Fibroblast of skin of back (primary cell): ENCODE measurements at regions not wholly inside any gene's neighbourhood (a gene's known extent, or its start where the extent isn't known, plus 50 kb on each side); places are given as distances from the start of the nearest gene placed in this dataset.
"Not testable (repeated sequence)": the region's sequence is repeated elsewhere in the genome, so short reads cannot be mapped to it uniquely, and the experiment has no call there.

ENCODE experiments used
- DNase-seq: peaks from one replicate; pipeline ENCODE4 v3.0.0-alpha.2; 2013

DNA sequence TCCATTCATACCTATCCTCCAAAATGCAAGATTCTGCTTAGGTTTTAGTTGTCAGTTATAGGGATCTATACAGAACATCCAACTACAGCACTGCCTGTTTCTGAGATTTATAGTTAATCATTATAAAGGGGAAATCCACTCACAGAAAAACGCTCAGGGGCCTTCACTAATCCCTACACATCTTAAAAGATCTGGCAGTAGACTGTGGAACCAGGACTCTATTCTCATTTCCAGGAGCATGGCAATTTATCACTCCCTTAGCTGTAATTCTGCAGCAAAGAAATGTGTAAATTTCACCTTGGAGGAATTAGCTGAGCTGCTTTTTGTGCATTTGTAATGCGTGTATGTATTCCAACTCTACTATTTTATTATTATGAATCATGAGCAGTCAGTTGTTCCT lies 1128.1 kb upstream of the PRR20A start:
- no peak for DNase-seq

DNA sequence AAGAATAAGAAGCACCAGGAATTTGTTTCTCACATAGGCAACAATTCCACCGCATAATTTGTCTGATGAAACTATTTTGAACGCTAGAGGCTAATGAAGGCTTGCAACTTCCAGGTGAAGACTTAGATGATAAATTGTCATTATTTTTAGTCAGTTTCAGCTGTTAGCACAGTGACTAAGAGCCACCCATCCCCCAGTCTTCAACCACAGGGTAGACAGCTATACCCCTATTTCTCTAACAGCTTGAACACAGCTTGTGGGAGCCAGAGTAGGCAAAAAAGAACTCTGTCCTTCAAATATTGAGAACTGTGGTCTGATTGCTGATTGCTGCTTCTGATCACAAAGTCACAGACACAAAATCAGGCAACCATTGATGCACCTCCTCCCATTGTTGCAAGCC lies 1124.8 kb upstream of the PRR20A start:
- DNase-seq = no peak

DNA sequence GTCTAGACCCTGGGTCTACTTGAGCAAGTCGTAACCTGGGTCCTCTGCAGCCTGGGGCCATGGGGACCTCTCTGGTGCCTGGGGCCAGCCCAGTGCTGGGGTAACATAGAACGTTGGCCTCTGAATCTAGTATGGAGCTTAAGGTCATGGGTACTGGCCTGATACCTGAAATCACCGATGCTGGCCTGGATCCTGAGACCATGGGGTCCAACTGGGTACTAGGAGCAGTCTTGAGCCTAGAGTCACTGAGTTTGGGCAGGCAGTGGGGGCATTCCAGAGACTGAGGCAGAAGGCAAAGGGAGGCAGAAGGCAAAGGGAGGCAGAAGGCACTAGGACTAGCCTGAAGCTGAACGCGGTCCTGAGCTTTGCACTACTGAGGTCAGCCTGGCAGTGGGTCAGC lies 1121.1 kb upstream of the PRR20A start:
- DNase-seq = no peak

DNA sequence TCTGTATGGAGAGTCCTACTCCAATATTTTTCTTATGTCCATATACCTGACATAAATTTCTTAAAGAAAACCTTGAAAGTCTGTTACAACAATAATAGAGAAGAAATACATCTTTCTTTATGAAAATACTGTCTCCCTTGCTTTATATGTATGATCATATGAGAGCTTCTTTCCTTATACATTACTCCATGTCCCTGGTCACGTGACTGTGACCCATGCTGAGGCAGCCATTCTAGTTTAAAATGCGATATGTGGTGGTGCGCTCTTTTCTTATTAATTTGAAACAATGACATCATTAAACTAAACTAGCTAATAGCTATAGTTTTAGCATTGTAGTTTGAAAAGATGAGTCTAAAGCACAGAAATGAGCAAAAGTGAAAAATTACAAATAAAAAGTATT lies 1120.3 kb upstream of the PRR20A start:
- no peak for DNase-seq

DNA sequence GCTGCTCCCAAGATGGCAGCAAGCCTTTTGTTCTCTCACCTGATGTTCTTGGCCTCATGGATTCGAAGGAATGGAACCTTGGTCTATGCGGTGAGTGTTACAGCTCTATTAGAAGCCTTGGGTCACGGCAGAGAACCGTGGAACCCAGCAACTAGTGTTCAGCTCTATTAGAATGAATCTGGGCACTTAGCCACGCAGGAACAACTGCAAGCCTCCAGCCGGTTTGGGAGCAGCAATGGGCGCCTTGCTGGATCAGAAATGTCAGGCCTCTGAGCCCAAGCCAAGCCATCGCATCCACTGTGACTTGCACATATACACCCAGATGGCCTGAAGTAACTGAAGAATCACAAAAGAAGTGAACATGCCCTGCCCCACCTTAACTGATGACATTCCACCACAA lies 1100.7 kb upstream of the PRR20A start:
- DNase-seq = no peak

DNA sequence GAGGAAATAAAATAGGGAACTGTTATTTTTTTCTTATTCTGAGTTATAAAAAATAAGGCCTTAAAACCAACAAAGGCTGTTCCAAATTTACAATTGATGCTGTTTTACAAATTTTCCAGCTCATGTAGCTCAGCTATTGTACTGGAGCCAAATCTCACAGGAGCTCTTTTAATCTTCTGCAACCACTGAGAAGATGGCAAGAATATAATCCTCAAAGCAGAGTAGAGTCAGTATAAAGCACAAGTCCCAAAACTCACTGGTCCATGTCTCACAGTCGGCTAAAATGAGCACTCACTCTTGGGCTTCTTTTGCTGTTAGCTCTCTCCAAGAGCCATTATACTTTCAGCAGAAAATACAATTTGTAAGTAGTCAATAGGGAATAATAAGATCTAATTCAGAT lies 1074.4 kb upstream of the PRR20A start:
- DNase-seq = no peak

DNA sequence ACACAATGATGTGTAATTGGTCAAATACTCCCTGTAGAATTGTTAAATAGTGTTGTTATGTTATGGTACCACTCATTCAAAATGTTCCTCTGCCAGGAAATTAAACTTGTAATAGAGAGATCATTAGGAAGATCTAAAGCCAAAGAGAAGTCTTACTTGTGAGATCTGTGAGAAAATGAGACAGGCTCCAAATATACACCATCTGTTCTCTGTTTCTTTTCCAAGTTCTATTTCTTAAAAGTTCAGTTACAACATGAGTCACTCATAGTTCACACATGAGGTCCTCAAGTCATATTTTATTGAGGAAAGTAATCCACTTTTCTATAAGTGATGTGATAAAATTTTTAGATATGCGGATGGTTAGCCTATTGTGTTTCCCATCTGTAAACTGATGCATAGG lies 1038.1 kb upstream of the PRR20A start:
- no peak for DNase-seq

DNA sequence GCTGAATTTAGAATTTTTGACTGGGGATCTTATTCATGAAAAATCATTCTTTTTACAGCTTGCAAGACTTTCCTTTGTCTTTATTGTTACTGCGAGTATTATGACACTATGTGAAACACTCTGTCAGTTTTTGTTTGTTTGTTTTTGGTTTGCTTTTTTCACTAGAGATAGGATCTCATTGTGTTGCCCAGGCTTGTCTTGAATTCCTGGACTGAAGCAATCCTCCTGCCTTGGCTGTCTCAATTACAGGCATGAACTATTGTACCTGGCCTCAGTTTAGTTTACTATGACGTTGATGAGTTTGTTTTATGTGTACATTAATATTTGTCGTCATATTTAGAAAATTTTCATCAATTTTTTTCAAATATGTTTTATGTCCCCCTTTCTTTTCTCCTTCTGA lies 1030.0 kb upstream of the PRR20A start:
- no peak for DNase-seq

DNA sequence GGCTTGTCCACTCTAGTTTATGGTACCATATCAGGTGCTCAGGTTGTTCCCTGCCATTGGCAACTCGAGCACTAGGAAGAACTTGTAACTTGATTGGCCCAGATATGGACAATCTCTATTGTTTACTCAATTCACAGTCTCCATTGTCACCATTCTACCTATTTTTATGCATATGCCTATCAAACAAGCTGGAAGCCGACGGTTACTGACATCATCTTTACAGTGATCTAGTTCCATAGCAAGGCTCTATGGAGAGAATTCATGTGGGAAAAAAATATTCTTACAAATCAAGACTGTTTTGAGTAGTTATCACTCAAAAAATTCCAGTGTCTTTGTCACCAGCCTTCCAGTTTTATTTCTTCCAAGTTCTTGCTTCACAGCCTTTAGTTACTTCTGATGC lies 1006.2 kb upstream of the PRR20A start:
- no peak for DNase-seq

DNA sequence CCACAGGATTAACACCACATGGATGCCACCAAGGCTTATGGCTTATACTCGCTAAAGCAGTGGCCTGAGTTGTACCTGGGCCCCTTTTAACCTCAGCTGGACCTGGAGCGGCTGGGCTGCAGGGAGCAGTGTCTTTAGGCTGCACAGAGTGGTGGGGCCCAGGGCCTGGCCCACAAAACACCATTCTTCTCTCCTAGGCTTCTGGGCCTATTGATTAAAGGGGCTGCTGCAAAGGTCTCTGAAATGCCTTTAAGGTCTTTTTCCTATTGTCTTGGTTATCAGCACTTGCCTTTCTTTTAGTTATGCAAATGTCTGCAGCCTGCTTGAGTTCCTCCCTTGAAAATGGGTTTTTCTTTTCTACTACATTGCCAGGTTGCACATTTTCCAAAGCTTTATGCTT lies 973.9 kb upstream of the PRR20A start:
- DNase-seq = no peak

DNA sequence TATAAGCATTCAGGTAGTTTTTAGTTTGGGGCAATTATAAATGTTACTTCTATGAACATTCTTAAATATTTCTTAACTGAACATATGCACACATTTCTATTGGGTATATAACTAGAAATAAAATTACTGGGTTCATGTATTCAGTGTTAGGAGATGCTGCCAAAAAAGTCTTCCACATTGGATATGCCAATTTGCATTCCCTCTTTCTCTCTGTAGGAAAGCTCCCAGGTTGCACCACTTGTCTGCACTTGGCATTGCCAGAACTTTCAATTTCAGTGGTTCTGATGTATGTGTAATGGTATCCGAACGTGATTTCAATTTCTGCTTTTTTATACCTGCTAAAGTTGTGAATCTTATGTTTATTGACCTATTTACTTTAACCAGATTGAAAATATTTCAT lies 972.1 kb upstream of the PRR20A start:
- no peak for DNase-seq

DNA sequence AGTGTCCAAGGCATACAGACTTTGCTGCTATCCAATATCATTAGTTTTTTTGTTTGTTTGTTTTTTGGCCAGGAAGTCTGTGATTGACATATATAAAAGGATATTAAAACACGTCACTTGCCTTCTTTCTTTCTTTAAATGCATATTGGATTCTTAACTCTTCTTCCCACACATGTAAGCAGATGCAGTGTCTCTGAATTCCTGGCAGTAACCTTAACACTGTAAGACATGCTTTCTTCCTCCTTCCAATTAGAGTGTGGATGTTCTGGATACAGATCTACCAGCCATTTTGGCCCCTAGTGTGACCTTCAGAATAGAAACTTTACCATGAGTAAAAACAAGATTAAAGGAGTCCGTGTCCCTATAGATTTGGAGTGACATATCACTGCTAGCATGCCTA lies 967.4 kb upstream of the PRR20A start:
- no peak for DNase-seq

DNA sequence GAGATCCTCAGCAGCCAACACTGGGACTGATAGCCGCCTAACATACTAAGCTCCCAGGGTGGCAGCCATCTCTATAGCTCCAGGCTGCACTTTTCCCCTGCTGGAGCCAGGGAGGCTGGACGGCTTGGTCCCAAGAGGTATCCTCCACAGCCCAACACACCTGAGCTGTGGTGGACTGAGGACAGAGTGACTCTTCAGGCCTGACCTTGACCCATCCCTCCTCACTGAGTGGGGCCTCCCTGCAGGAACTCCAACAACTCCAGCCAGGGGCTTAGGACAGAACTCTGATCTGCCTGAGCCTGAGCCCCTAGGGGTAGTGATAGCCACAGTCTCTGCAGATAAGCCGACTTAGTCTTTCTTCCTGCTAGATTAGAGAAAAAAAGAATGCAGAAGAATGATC lies 958.1 kb upstream of the PRR20A start:
- no peak for DNase-seq

DNA sequence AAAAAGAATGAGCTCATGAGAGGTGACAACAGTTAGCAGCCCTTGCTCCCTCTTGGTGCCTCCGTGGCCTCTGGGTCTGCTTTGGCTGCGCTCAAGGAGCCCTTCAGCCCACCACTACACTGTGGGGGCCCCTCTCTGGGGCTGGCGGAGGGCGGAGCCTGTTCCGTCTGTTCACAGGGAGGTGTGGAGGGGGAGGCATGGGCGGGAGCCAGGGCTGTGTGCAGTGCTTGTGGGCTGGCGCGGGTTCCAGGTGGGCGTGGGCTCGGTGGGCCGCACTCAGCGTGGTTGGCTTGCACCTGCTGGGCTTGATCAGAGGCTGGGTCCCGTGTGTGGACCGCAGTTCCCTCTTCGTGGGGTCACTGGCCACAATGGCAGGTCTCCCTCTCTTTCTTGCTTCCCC lies 953.4 kb upstream of the PRR20A start:
- DNase-seq = no peak

DNA sequence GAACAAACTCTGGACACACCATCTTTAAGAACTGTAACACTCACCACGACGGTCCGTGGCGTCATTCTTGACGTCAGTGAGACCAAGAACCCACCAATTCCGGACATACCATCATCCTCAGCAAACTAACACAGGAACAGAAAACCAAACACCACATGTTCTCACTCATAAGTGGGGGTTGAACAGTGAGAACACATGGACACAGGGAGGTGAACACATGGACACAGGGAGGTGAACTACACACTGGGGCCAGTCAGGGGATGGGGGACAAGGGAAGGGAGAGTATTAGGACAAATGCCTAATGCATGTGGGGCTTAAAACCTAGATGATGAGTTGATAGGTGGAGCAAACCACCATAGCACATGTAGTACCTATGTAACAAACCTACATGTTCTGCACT lies 952.1 kb upstream of the PRR20A start:
- not testable (repeated sequence) for DNase-seq

DNA sequence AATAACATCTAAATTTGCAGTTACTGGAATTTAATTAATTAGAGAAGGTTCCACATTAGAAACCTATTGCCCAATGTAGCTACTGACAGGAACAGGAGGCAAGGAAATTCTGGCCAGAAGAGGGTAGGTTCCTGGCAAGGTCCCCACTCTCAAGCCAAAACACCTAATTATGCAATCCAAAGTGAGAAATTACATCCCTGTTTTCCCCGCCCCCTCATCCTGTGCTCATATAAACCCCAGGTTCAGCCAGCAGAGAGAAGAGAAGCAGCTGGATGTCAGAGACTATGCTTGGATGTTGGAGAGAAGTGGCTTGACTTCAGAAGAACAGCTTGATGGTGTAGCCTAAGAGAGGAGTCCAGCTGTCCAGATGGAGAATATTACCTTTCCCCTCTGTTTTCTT lies 951.3 kb upstream of the PRR20A start:
- no peak for DNase-seq

DNA sequence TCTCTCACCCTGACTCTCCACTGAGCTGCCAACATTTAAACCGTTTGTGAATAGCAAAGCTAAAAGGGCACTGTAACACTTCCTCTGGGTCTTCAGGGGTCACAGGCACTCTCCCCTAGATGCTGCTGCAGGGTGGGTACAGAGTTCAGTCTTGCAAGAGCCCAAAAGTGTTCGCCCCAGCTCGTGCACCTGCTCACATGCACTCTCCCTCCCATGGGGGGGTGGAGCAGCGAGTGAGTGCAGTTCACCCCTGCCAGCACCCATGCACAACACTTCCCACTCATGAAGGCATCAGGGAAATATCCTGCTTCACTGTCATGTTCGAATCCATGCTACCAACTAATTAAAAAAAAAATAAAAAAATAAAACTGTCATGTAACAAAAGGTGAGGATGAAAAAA lies 950.7 kb upstream of the PRR20A start:
- DNase-seq = no peak

DNA sequence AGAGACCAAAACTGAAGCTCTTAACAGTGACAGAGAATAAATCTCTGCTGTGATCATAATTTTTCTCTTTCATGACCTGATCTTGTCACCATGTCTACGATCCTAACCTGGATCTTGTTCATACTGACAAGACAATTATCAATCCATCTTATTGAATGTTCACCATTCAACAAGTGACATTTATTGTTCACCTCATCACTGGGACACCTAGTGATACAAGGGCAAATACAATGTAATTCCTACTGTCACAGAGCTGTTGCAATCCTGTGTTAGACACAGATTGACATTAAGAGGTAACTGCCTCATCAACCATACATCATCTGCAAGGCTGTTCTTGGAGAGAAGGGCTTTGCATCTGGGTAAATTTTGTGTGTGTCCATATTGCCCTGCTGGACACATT lies 942.4 kb upstream of the PRR20A start:
- no peak for DNase-seq

DNA sequence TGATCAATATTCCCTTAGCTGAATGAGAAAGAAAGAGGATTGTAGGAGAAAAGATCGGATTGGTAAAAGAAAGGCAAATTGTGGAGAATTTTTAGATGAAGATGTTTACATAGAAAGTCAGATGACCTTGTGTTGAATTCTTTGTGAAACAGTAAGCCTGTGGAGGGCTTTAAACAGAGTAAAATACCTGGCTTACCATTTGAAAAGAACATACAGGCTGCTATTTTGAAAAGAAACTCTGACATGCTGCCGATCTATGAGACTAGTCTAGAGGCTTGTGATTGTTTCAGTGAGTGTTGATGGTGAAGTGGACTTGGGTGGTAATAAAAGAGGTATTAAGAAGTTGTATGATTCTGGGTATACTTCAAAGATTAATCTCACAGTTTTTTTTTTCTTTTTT lies 938.9 kb upstream of the PRR20A start:
- no peak for DNase-seq

DNA sequence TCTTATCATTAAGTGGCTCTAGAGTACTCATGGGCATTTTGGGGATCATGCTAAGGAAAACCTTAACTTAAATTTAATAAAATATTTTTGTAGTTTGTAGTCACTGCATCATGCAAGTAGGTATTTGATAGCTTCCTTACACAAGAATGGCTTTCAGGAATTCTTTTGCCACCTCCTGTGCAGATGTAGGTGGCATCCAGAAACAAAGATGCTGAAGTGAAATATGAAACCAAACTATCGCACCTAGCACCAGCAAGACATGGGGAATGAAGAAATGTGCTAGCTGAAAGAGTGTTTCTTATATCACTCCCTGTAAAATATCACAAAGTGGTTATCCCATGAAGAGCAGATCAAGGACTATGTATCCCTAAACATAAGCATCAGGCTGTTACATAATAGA lies 924.5 kb upstream of the PRR20A start:
- DNase-seq = no peak

DNA sequence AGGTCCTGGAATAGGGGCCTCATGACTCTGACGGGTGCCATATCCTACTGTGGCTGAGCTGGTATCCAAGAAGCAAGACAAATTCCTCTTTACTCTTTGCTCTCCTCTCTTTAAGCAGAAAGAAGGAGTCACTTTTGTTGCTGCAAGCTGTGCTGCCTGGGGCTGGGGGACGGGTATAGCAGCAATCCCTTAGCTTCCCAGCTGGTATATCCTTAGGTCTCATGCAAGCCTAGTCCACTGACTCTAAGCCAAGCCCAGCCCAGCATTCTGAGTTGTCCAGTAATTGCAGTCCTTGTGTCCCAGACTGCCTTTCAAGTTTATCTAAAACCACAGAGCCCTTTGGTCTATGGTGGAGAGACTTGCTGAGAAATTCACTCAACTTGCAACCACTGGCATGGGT lies 893.0 kb upstream of the PRR20A start:
- DNase-seq = no peak

DNA sequence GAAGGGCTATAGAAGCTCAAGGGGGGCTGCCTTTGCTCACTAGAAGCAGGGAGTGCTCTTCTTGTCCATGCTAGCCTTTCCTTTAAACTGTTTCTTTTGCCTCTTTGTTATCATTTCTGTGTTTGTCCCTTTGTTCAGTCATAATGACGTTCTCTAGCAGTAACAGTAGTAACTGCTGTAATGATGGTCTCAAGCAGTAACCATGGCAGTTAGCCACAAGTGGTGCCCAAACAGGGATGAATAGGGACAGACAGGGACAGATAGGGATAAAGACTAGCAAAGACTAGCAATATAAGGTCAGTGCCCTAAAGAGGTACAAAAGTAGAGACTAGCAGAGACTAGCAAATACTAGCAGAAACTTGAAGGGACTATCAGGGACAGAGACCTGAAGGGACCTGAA lies 869.0 kb upstream of the PRR20A start:
- no peak for DNase-seq

DNA sequence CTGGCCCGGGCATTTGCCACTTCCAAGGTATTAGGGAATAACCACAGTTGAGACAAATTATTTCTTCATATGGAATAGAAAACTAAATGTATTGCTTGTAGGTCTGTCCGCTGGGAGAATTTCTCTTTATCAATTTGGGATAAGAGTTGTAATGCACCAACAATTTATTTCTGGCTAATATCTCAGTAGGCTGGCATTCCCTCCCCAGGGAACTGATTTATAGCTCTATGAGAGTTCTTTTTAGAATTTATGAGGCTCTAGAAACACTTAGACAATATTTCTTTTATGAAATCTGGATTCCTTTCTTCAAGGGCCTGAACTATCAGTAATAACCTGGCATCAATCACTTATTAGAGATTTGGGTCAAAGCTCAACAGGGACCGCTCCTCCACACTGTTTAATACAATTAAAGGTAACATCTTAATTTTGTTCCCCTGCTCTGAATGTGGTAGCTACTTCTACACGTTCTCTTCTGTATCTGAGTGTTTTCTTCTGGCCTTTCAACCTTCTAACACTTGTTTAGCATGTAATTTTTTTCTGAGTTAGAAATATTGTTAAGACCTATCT lies 857.4 kb upstream of the PRR20A start:
- DNase-seq = no peak

DNA sequence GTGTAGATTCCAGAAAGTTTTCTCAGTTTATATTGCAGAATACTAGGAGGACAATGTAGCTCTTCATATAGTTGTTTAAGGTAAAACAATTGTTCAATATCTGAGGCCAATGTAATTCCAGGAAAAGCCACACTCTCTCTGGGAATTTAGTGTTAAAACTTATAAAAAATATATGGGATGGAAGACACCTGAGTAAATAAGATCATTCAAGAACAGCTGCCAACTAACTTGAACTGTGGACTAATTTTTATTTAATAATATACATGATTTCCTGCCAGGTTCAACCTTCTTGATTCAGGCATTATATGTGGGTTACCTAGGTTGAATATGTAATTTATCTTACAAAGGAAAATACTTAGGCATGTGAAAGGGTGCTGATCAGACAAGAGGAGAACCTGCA lies 841.1 kb upstream of the PRR20A start:
- no peak for DNase-seq

DNA sequence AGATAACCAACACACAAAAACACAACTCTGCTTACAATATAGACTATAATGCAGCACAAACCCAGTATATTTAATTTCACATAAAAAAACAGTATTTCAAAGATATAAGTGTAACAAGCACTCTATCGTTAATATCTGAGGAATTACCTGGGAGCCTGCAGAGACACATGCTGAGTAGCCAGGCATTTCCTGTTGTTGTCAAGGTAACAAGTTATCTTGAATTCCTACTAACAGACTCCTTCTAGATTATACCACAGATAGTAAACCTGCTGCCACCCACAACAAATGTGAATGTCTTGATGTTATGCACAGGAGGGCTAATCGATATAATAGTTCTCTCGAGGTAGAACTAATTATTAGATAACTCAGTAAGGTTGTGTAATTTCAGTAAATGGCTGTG lies 826.0 kb upstream of the PRR20A start:
- DNase-seq = no peak

DNA sequence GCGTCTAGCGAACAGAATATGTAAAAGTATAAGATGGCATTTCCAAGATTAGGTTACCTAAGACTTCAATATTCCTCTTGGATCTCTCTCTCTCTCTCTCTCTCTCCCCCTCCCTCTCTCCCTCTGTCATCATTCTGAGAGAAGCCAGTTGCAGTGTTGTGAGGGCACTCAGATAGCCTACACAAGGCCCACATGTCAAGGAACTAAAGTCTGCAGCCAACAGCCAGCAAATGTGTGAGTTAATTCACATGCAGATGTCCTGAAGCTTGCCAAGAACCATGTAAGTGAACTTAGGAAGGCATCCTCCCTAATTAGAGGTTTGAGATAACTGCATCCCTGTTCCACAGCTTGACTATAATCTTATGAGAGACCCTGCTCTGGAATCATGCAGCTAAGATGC lies 822.9 kb upstream of the PRR20A start:
- DNase-seq = no peak
